Mesendoderm (in vitro differentiated cells): ENCODE measurements at regions not wholly inside any gene's neighbourhood (a gene's known extent, or its start where the extent isn't known, plus 50 kb on each side); places are given as distances from the start of the nearest gene placed in this dataset.
"Not testable (repeated sequence)": the region's sequence is repeated elsewhere in the genome, so short reads cannot be mapped to it uniquely, and the experiment has no call there.

Experiments
- DNase-seq: peaks from one replicate; pipeline ENCODE4 v3.0.0; 2013
- H2AK5ac ChIP-seq: 2 replicates; pipeline ENCODE4 v1.6.1; 2013; ENCODE audit warnings: low read length, inconsistent platforms
- H2BK120ac ChIP-seq: 2 replicates; pipeline ENCODE4 v1.6.1; 2013; ENCODE audit warnings: low read depth, mild to moderate bottlenecking, low read length, moderate library complexity, mixed read lengths
- H2BK15ac ChIP-seq: replicated peaks from 2 replicates; pipeline ENCODE4 v1.6.1; 2013; ENCODE audit warnings: low read depth, mild to moderate bottlenecking, moderate library complexity
- H2BK5ac ChIP-seq: 2 replicates; pipeline ENCODE4 v1.6.1; 2013; ENCODE audit warnings: low read length, inconsistent platforms
- H3K18ac ChIP-seq: 2 replicates; pipeline ENCODE4 v1.6.1; 2013; ENCODE audit warnings: mild to moderate bottlenecking, low read length, mixed read lengths
- H3K23ac ChIP-seq: one replicate; pipeline ENCODE4 v1.6.1; 2013; ENCODE audit warnings: low read length
- H3K27ac ChIP-seq: 2 replicates; pipeline ENCODE4 v1.5.1; 2013; ENCODE audit warnings: low read depth, mild to moderate bottlenecking, inconsistent platforms, low read length, moderate library complexity
- H3K27me3 ChIP-seq: 2 replicates; pipeline ENCODE4 v1.6.1; 2013; ENCODE audit warnings: low read length, control low read depth, mild to moderate bottlenecking, inconsistent platforms; ENCODE audit not compliant: insufficient read depth, poor library complexity
- H3K36me3 ChIP-seq: 2 replicates; pipeline ENCODE4 v1.6.1; 2013; ENCODE audit warnings: low read length, inconsistent platforms; ENCODE audit not compliant: control insufficient read depth, insufficient read depth
- H3K4ac ChIP-seq: one replicate; pipeline ENCODE4 v1.6.1; 2013; ENCODE audit warnings: low read depth, mild to moderate bottlenecking, low read length, moderate library complexity
- H3K4me1 ChIP-seq: 2 replicates; pipeline ENCODE4 v1.6.1; 2013; ENCODE audit warnings: low read depth, low read length, inconsistent platforms; ENCODE audit not compliant: control insufficient read depth
- H3K4me2 ChIP-seq: 2 replicates; pipeline ENCODE4 v1.6.1; 2013; ENCODE audit warnings: low read length
- H3K4me3 ChIP-seq: 2 replicates; pipeline ENCODE4 v1.5.1; 2013; ENCODE audit warnings: mild to moderate bottlenecking, low read length
- H3K56ac ChIP-seq: one replicate; pipeline ENCODE4 v1.6.1; 2013; ENCODE audit warnings: low read length
- H3K79me1 ChIP-seq: 2 replicates; pipeline ENCODE4 v1.6.1; 2013; ENCODE audit warnings: low read length, inconsistent platforms
- H3K79me2 ChIP-seq: 2 replicates; pipeline ENCODE4 v1.6.1; 2013; ENCODE audit warnings: mild to moderate bottlenecking, low read length; ENCODE audit not compliant: control insufficient read depth, insufficient read depth
- H3K9ac ChIP-seq: 2 replicates; pipeline ENCODE4 v1.6.1; 2013; ENCODE audit warnings: low read length, inconsistent platforms
- H4K5ac ChIP-seq: one replicate; pipeline ENCODE4 v1.6.1; 2013; ENCODE audit warnings: low read length
- H4K8ac ChIP-seq: one replicate; pipeline ENCODE4 v1.6.1; 2013; ENCODE audit warnings: low read depth, mild to moderate bottlenecking, control low read depth, low read length, moderate library complexity
- WGBS: extraction: QIAGEN DNeasy Blood & Tissue Kit; methylation state at CpG from one replicate; pipeline ENCODE4 v1.1.7; 2013; ENCODE audit warnings: low lambda C conversion rate, missing lambda C conversion rate; ENCODE audit not compliant: insufficient coverage; ENCODE audit errors: extremely low coverage; 5-methylcytosine and 5-hydroxymethylcytosine counted together

- no peaks in the 10 kb centered on the region for H3K4me1 ChIP-seq
- H3K4me3 ChIP-seq: no peak overlapping the region
- H3K23ac ChIP-seq: no peak overlapping the region
- H3K79me2 ChIP-seq: no peaks in the 10 kb centered on the region
- H3K4ac ChIP-seq: no peak overlapping the region
- no peak overlapping the region for H3K56ac ChIP-seq
- no peak overlapping the region for H3K18ac ChIP-seq
- no peaks in the 10 kb centered on the region for H3K27me3 ChIP-seq
- peak overlapping the region; percentile 48 for H3K9ac ChIP-seq
- no peak overlapping the region for H2BK5ac ChIP-seq
- no peak overlapping the region for H2BK15ac ChIP-seq
- no peaks in the 10 kb centered on the region for H3K79me1 ChIP-seq
- H3K36me3 ChIP-seq: no peaks in the 10 kb centered on the region
- H2AK5ac ChIP-seq: no peak overlapping the region
- H3K4me2 ChIP-seq: peak overlapping the region; percentile 43
- H4K8ac ChIP-seq: no peak overlapping the region
- H2BK120ac ChIP-seq: no peak overlapping the region
- WGBS: no CpG with 5 or more reads among the region's 23 CpGs
- no peak overlapping the region for H4K5ac ChIP-seq
- no peak overlapping the region for H3K27ac ChIP-seq
- DNase-seq: peak; percentile 92
Observed at GRCh38 chr6:27126815-27127537, 120.5 kb upstream of the PRSS16 start.

GRCh38 chr6:27127874-27128273, 119.6 kb upstream of the PRSS16 start:
- not testable (repeated sequence) for H3K4me2 ChIP-seq, H2BK120ac ChIP-seq, H2BK15ac ChIP-seq, DNase-seq, H3K23ac ChIP-seq, H3K27me3 ChIP-seq, H3K36me3 ChIP-seq, H3K56ac ChIP-seq, H3K4ac ChIP-seq, H3K18ac ChIP-seq, H4K5ac ChIP-seq, H2AK5ac ChIP-seq, H3K4me1 ChIP-seq, H4K8ac ChIP-seq, H3K4me3 ChIP-seq, H2BK5ac ChIP-seq, H3K79me2 ChIP-seq, H3K27ac ChIP-seq, H3K9ac ChIP-seq, H3K79me1 ChIP-seq
- WGBS: no CpG with 5 or more reads among the region's 4 CpGs

- no peaks in the 10 kb centered on the region for H3K79me2 ChIP-seq
- no peak overlapping the region for H4K5ac ChIP-seq
- no peak overlapping the region for H3K9ac ChIP-seq
- H2AK5ac ChIP-seq: no peak overlapping the region
- no peak overlapping the region for H3K18ac ChIP-seq
- no peak overlapping the region for H3K56ac ChIP-seq
- H3K4me2 ChIP-seq: no peak overlapping the region
- H3K27me3 ChIP-seq: no peaks in the 10 kb centered on the region
- H2BK120ac ChIP-seq: no peak overlapping the region
- DNase-seq: no peak
- no peaks in the 10 kb centered on the region for H3K36me3 ChIP-seq
- H3K4ac ChIP-seq: no peak overlapping the region
- no CpG with 5 or more reads among the region's 4 CpGs for WGBS
- H3K79me1 ChIP-seq: no peaks in the 10 kb centered on the region
- H4K8ac ChIP-seq: no peak overlapping the region
- H3K27ac ChIP-seq: no peak overlapping the region
- H3K4me1 ChIP-seq: no peaks in the 10 kb centered on the region
- no peak overlapping the region for H3K23ac ChIP-seq
- no peak overlapping the region for H2BK15ac ChIP-seq
- H2BK5ac ChIP-seq: no peak overlapping the region
- no peak overlapping the region for H3K4me3 ChIP-seq
Observed at GRCh38 chr6:27128311-27129094, 119.0 kb upstream of the PRSS16 start.

GRCh38 chr6:27129095-27129815, 118.2 kb upstream of the PRSS16 start:
- no peaks in the 10 kb centered on the region for H3K79me2 ChIP-seq
- H2BK5ac ChIP-seq: no peak overlapping the region
- no peak overlapping the region for H3K27ac ChIP-seq
- no peak overlapping the region for H3K23ac ChIP-seq
- no peak for DNase-seq
- no peaks in the 10 kb centered on the region for H3K27me3 ChIP-seq
- H4K8ac ChIP-seq: no peak overlapping the region
- no peak overlapping the region for H3K18ac ChIP-seq
- H2BK15ac ChIP-seq: no peak overlapping the region
- no peak overlapping the region for H3K9ac ChIP-seq
- H3K4ac ChIP-seq: no peak overlapping the region
- no peak overlapping the region for H2AK5ac ChIP-seq
- H3K56ac ChIP-seq: no peak overlapping the region
- no peaks in the 10 kb centered on the region for H3K4me1 ChIP-seq
- H2BK120ac ChIP-seq: no peak overlapping the region
- H3K4me3 ChIP-seq: no peak overlapping the region
- no peak overlapping the region for H3K4me2 ChIP-seq
- WGBS: no CpG with 5 or more reads among the region's 5 CpGs
- no peak overlapping the region for H4K5ac ChIP-seq
- H3K79me1 ChIP-seq: no peaks in the 10 kb centered on the region
- H3K36me3 ChIP-seq: no peaks in the 10 kb centered on the region

- Histone ChIP-seq H3K4me2 (no peak overlapping the region), H3K23ac (no peak overlapping the region), H3K27ac (no peak overlapping the region), H3K36me3 (no peaks in the 10 kb centered on the region), H3K56ac (no peak overlapping the region), H3K79me1 (no peaks in the 10 kb centered on the region), H3K27me3 (no peaks in the 10 kb centered on the region), H2BK5ac (no peak overlapping the region), H2AK5ac (no peak overlapping the region), H2BK15ac (no peak overlapping the region), H4K8ac (no peak overlapping the region), H3K9ac (no peak overlapping the region), H3K4me1 (no peaks in the 10 kb centered on the region), H3K4me3 (no peak overlapping the region), H3K18ac (no peak overlapping the region), H3K79me2 (no peaks in the 10 kb centered on the region), H4K5ac (no peak overlapping the region), H3K4ac (no peak overlapping the region), H2BK120ac (no peak overlapping the region)
- WGBS: no CpG with 5 or more reads among the region's 8 CpGs
- no peak for DNase-seq
Observed at GRCh38 chr6:27129917-27130316, 117.6 kb upstream of the PRSS16 start.
